ENCODE measurements at regions not wholly inside any gene's neighbourhood (a gene's known extent, or its start where the extent isn't known, plus 50 kb on each side); places are given as distances from the start of the nearest gene placed in this dataset.
"Not testable (repeated sequence)": the region's sequence is repeated elsewhere in the genome, so short reads cannot be mapped to it uniquely, and the experiment has no call there.

DNA sequence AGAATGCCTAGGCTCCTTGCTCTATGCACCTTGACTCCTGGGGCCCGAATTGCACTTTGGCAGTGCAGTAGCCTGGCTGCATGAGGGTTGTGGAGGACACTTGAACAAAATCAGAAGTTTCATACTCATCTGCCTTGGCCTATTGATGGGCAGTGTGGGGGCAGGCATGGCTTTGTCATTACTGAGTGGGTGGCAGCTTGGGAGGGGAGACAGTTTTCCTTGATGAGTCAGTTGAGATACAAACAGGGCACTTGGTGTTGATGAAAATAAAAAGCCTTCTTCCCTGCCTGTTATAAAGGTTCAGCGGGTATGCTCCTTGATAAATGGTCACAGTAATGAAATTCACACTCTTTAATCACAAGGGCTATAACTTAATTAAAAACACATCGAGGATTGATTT is 126.8 kb upstream of the MAMLD1 start:
- DNase-seq (ENCODE audit: low read depth in 2 of 2) = no peak

DNA sequence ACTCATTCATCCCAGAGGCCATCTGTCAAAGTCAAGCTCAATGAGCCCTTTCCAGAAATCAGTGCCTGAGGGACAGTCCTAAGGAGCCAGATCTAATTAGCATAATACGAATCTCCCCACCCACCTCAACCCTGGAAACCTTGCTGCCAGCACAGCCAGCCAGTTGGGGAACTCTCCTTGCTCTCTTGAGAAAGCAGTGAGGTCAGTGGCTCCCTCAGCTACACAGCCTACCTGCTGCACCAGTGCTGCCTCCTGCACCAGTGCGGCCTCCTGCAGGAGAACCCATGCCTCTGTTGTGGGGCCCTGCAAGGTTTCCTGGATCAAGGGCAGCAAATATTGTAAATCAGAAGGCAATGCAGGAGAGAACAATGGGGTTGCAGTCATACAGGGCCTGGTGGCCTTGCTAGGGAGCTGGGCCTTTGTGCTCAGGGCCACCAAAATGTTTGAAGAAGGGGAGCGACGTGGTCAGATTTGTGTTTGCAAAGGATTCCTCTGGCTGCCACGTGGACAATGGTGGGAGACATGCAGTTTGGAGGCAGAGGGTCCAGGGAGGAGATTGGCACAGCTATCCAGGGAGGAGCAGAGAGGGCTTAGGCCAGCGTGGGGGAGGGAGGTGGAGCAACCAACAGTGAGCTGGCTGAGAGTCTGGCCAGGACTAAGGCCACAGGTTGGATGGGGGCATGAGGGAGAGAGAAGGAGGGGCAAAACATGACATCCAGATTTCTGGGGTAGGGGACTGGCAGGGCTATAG is 124.3 kb upstream of the MAMLD1 start:
- no peak for DNase-seq (ENCODE audit: low read depth in 2 of 2)

DNA sequence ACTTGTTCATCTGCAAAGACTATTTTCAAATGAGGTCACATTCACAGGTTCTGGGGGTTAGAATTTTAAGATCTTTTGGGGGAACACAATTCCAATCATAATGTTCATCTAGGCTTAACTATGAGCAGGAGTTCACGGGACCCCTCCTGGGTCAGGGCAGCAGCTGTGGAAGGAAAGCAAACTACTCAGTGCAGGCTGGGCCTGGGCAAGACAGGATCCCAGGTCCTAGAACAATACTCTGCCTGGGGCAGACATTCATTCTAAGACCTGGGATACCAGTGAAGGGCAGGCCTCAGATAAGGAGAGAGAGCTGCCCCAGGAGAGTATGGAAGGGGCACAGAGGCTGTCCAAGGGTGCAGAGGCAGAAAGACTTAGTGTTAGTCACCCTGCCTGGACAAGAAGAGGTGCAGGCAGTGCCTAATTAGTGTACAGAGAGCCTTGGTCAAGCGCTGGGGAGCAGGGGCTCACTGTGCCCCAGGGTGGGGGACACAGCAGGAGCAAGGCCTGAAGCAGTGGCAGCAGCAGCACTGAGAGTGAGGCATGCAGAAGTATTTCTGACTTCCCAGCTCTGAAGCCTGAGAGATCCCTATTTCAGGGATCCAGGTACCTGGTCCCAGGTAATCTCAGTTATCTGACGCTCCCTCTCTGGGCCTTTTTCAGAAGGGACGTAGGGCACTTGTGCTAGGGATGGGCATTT is 123.0 kb upstream of the MAMLD1 start:
- no peak for DNase-seq (ENCODE audit: low read depth in 2 of 2)

DNA sequence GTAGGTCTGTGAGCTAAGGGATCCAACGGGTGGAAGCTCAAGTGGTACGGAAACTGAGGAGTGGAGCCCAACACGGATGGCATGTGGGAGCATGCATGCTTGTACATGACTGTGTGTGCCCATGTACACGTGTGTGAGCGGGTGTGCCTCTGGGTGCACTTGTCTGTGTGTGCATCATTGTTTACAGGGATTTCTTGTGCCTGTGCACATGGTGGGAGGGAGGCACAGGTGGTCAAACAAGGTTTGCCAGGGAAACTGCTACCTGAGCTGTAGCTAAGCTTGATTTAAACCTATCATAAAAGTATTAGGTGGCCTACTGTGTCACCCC is 122.5 kb upstream of the MAMLD1 start:
- no peak for DNase-seq (ENCODE audit: low read depth in 2 of 2)

DNA sequence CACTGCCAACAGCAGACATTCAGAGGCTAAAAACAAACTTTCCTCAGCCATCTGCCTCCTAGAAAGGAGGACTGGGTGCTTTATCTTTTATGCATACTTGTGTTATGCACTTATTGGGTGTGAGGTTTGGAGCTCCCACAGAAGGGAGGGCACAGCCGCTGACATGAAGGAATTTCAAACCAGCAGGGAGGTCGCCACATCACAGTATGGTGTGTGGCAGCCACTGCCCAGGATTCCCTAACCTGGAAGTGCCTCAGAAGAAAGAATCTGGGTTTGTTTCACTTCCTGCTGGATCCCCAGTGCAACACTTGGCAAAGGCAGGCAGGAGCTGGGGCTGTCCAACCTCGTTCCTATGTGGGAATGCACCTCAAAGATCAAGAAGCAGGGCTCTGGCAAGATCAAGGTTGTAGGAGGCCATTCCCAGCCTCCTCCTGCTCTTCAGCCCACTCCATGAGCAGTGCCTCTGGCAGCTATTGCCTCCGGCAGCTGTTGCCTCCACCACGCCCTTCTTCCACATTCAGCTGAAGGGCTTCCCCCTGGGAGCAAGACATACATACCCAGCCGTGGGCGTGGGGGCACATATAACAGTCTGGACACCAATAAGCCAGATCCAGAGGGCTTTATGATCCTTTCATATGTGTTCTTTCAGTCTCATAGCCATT is 109.0 kb upstream of the MAMLD1 start:
- no peak for DNase-seq (ENCODE audit: low read depth in 2 of 2)

DNA sequence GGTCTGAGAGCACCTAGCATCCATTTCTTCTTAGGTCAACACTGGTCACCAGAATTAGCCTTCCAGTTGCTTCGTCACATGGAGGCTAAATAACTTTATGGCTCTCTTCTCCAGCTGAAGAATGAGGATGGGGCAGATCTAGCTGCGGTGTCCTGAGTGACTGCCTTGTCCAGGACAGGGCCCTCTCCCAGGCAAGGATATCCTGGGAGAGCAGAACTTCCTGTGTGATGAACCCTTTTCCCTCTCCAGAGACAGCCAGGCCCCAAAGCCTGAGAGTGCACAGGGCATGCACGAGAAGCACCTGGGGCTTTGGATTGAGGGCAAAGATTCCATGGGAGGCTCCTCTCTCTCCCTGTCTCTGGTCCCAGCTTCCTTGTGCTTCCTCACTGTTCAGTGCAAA is 108.2 kb upstream of the MAMLD1 start:
- no peak for DNase-seq (ENCODE audit: low read depth in 2 of 2)

DNA sequence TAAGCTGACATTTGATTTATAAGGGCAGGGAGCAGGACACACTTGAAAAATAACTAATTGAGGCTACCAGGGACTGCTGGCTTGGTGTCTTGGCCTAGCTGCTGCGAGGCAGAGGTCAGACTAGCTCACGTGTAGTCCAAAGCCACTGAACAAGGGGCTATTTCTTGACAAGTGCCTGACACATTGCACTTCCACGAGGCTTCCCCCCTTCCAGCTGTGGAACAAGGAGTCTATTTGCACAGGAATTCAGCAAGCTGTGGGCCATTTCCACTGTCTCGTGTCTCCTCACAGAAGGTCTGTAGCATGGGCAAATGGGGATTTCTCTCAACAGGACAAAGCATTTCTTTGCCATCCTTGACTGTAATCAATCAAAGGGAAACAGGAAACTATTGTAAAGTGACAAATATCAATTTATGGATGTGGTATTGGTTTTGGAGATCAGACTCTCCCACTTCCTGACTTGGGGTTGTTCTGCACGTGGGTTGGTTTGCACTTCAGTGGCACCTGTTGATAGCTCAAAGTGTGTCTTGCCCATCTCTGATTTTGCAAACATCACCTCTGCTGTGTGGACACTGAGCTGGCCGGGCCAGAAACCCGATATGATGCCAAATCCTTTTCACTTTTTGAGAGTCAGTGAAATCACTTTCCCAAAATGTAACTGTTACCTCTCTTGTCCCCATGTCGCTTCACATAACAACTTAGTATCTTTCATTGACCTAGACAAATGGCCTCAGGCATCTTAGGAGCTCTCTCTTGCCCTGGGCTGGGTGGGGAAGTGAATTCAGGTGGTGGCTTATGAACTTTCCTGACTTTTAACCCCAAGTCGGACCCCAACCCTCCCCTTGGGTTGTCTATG is 107.4 kb upstream of the MAMLD1 start:
- DNase-seq (ENCODE audit: low read depth in 2 of 2) = no peak

DNA sequence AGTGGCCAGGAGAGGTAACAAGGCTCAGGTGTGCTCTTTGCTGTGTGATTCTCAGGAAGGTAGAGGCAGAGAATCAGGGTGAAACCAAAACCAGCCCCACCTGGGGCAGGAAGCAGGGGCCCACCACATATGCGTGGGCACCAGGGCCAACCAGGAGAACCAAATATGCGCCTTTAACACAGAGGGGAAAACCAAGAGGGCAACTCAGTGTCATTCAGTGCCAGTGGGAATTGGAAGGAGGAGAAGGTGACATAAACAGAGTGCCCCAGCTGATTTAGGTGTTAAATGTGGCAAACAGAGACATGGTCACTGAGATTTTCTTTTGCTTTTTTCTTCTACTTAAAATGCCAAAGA is 106.8 kb upstream of the MAMLD1 start:
- no peak for DNase-seq (ENCODE audit: low read depth in 2 of 2)

DNA sequence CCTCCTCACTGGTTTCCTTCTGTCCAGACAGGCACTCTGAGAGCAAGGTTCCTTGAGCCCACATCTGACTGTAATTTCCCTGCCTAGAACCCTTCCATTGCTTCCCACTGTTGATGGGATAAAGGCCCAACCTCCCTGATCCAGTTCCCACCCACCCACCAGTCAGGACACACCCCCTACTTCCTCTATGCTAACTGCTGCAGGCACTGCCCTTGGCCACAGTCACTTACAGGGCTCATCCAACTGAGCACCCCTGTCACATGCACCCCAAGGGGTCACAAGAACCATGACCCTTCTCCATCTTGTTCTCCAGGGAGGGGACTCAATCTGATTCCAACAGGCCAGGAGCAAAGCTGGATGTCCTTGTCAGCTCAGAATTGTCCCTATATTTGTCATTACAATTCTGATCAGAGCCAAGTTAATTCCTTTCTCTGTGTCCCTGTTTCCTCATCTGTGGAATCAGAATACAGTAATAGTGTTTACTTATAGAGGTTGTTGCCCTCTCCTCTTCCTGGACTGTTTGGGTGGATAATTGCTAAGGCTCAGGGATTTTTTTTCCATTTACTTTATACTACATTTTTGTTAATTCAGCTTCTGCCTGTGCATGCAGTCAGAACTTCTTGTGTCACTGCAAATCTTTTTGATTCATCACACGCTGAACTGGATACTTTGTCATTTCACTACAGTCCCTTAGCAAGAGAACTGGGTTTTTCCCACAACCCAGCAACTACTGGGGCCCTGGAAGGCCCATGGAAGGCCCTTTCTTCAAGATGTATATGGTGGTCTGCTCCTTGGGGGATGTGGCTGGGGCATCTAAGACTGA is 105.6 kb upstream of the MAMLD1 start:
- DNase-seq (ENCODE audit: low read depth in 2 of 2) = no peak

DNA sequence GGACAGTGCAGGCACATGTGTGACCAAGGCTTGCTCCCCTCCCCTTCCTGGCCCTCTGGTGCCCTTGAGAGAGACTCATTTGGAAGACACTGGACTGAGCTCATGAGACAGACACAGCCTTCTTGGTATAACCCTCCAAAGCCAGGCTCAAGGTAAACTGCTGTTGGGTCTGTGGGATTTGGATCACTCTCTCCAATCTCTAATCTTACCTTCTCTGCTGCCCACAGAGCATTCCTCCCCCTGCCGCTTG is 105.0 kb upstream of the MAMLD1 start:
- no peak for DNase-seq (ENCODE audit: low read depth in 2 of 2)

DNA sequence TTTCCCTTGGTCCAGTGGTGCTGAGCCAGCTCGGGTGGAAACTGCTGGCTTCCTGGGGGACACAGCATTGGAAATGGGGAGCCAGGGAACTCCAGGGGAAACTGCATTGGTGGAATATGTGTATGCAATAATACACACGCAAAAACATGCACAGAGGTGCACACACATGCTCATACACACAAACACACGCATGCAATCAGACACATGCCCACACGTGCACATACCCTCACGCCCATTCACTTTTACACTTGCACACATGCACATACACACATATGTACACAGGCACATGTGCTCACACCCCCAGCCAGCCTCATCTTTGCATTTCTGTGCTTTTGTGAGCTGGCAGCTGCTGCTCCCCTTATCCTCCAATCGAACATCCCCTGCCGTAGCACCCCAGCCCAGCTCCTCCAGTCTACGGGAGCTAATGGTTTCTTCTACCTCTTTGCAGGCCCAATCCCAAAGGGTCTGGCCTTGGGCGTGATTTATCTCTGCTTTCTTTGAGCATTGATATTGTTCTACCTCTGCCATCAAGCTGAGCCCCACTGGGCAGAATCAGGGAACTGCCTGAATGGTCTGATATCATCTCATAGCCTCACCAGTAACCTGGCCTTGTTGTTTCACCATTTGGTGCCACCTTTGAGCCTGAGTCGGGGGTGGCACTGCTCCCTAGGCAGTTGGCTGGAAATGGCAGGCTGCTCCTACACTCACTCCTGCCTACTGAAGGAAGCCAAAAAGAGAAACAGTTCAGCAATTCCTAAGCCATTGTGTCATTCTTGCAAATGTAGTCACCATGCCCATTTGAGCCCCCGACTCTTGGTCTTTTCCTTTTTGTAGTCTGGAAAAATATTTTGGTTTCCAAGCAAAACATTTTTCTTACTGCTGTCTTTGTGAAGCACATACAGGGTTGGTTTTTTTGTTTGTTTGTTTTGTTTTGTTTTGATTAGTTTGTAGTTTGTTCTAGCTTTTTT is 104.4 kb upstream of the MAMLD1 start:
- no peak for DNase-seq (ENCODE audit: low read depth in 2 of 2)

DNA sequence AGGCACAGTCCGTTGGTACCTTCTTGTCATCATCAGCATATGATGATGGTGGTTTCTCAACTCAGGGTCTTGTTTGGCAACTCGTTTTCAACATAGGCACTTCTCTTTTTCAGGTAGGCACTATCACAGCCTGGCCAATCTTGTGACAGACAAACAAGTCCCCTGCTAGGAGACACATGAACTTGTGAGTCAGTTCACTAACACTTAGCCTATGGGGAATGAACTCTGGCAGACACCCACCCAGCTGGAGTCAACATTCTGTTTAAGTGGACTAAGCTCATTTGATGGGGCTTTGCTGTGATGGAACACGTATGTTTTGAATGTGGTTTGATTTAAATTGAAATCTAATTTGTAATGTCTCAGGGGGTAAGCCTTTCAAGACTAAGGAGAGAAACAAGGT is 100.7 kb upstream of the MAMLD1 start:
- no peak for DNase-seq (ENCODE audit: low read depth in 2 of 2)

DNA sequence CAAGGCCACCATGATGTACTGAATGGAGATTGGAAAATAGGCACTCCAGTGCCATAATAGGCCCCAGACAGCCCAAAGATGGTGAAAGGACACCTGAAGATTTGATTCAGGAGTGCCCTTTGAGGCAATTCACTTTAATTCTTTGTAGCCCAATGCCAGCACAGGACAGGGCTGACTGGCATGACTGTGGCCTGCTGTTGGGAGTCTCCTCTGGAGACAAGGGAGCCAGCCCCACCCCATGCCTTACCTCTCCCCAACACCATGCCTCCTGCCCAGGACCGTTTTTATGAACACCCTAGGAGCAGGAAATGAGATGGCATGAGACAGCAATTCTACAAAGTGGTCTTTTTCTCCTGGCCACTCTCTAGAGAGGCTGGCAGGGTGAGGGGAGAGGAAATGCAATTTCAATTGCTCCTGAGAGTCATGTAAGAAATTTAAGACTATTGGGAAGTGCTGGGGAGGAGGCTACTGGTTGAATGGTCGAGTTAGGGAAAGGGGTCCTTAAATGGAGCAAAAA is 94.2 kb upstream of the MAMLD1 start:
- no peak for DNase-seq (ENCODE audit: low read depth in 2 of 2)

DNA sequence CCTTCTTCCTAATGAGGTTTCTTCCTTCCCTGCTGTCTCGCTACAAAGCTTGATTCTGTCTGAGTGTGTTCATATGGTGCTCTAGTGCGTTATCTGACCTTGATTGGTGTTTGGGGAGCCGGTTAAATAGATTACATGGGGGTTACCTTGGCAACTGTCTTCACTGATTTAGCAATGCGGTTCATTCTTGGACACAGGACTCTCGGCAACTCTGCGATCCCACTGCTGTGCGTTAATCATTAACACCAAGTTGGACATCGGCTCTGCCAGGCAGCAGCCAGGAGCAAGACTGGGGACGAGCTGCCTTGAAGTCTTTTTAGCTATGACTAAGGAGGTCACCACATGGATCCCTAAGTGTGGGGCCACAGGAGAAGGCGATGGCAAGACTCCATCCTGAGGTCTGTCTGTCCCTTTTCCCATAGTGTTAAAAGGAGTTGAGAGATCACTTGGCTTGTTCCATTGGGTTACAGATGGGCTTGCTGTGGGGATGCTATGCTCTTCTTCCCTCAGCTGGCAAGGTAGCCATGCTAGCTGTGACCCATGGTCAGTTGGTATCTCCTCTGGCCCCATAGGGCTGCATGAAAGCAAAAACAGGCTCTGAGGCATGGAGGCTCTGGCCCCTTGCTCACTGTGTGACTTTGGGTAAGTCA is 93.4 kb upstream of the MAMLD1 start:
- DNase-seq (ENCODE audit: low read depth in 2 of 2) = no peak

DNA sequence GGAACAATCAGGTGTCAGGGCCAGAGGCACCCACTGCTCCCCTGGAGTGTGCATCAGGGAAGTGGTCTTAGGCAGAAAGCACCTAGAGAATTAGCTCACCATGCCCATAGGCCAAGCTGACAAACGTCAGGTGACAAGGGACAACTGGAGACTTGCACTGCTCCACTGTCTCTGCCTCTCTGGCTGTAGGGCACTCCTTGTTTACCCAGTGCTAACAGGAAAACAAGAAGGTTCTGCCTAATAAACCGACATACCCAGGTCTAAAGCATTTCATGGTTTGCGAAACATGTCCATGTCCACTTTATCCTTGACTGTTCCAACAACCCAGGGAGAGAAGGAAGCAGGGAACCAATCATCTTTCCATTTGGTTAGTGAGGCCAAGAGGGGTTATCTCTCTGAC is 92.5 kb upstream of the MAMLD1 start:
- no peak for DNase-seq (ENCODE audit: low read depth in 2 of 2)

DNA sequence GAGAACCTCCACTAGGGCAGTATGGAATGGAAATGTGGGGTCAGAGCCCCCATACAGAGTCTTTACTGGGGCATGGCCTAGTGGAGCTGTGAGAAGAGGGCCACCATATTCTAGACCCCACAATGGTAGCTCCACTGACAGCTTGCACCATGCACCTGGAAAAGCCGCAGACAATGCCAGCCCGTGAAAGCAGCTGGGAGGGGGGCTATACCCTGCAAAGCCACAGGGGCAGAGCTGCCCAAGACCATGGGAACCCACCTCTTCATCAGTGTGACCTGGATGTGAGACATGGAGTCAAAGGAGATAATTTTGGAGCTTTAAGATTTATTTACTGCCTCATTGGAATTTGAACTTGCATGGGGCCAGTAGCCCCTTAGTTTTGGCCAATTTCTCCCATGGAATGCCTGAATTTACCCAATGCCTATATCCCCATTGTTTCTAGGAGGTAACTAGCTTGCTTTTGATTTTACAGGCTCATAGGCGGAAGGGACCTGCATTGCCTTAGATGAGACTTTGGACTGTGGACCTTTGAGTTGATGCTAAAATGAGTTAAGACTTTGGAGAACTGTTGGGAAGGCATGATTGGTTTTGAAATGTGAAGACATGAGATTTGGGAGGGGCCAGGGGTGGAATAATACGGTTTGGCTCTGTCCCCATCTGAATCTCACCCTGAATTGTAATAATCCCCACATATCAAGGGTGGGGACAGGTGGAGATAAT is 89.4 kb upstream of the MAMLD1 start:
- not testable (repeated sequence) for DNase-seq (ENCODE audit: low read depth in 2 of 2)

DNA sequence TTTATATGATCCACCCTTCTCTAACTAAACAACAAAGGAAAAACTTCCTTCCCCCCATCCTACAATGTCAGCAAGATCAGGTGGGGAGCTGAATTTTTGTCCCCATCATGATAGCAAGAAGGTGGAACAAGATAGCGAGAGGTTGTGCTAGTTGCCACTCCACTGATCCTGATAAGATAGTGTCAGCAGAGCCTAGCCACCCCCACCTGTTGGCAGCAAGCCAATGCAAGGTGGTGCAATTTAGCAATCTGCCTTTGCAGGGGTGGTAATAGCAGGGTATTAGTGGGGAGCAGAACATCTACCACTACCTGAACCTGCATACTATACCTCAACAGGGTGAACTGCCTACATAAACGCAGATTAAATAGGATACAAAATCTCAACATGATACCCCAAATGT is 80.2 kb upstream of the MAMLD1 start:
- no peak for DNase-seq (ENCODE audit: low read depth in 2 of 2)

DNA sequence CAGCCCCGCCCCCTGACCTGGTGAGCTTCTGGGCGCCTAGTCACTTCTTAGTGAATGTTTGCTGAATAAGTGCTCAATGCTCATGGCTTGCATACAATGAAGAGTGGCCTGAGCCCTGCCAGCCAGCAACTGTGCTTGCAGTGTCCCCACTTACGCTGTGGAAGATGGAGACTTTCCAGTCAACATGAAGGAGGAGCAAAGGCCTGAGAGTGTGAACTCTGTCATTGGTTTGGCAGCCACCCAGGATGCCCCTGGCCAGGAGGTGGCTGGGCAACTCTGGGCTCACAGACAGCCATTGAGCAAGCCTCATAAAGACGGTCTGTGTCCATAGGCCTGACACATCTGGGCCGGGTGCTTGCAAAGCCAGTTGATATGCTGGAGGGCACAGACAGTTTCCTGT is 72.1 kb upstream of the MAMLD1 start:
- DNase-seq (ENCODE audit: low read depth in 2 of 2) = no peak

DNA sequence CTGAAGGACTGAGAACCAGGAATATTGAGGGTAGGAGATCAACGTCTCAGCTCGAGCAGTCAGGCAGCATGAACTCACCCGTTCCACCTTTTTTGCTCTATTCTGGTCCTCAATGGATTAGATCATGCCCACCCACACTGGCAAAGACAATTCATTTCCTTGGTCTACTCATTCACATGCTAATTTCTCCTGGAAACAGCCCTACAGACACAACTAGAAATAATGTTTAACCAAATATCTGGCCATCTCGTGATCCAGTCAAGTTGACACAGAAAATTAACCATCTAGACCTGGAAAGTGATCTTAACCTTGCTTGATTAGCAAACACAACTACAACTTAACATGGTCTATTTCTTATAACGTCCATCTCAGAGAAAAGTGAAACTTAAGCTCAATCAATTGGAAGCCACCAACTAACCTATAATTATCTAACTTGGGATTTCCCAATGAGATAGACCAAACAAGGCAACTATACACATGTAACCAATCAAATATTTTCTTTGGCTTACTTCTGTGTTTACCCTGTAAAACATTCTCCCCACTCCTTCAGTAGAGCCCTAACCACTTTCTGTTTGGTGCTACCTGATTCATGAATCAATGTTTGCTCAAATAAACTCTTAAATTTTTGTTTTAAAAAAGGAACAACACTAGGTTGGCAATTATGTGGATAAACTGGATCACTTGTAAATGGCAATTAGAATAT is 69.7 kb upstream of the MAMLD1 start:
- no peak for DNase-seq (ENCODE audit: low read depth in 2 of 2)

All from stimulated activated CD8-positive, alpha-beta memory T cell treated with anti-CD3 and anti-CD28 coated beads, Interleukin-15, amount 100 ng/mL, for 48 hours (primary cell).